Body of pancreas (tissue), 4 donors: ENCODE measurements at regions not wholly inside any gene's neighbourhood (a gene's known extent, or its start where the extent isn't known, plus 50 kb on each side); places are given as distances from the start of the nearest gene placed in this dataset.

Source experiments
- POLR2A ChIP-seq, 3 donors: fragments of 450-650 bp; IDR thresholded peaks; one replicate each; pipeline ENCODE4 v1.6.1; 2016; ENCODE audit warnings: antibody characterized with exemption in 3 of 3, mild to moderate bottlenecking in 2 of 3
- TF ChIP-seq, protein P1 (sequence below), 7 experiments: fragments of 450-650 bp in 4 of 7; fragments of 200-600 bp in 3 of 7; sonication (generic) in 3 of 7; IDR thresholded peaks; one replicate each; pipeline ENCODE4 v1.5.1; 2016 to 2019; ENCODE audit warnings: antibody characterized with exemption in 7 of 7

DNA sequence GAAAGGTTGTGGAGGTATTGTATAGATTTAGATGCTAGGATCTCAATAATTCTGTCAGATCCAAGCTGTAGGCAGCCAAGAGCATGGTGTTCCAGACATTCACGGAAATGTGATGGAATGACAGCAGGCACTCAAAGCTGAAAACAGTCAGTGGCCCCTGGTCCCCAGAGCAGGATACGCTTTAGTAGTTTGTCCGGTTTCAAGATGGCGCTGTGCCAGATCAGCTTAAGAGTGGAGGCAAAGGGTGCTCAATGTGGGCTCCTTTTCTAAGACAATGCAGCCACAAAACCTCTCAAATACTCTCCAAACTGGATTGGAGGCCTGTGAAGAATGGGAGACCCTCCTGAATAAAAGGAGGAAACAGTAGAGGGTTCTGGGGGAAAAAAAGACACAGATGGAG is 291.2 kb upstream of the HS3ST1 start:
- TF ChIP-seq, protein P1, sequence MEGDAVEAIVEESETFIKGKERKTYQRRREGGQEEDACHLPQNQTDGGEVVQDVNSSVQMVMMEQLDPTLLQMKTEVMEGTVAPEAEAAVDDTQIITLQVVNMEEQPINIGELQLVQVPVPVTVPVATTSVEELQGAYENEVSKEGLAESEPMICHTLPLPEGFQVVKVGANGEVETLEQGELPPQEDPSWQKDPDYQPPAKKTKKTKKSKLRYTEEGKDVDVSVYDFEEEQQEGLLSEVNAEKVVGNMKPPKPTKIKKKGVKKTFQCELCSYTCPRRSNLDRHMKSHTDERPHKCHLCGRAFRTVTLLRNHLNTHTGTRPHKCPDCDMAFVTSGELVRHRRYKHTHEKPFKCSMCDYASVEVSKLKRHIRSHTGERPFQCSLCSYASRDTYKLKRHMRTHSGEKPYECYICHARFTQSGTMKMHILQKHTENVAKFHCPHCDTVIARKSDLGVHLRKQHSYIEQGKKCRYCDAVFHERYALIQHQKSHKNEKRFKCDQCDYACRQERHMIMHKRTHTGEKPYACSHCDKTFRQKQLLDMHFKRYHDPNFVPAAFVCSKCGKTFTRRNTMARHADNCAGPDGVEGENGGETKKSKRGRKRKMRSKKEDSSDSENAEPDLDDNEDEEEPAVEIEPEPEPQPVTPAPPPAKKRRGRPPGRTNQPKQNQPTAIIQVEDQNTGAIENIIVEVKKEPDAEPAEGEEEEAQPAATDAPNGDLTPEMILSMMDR (IDR thresholded peaks at IDR 0.05) = no peak
- TF ChIP-seq POLR2A (IDR thresholded peaks at IDR 0.05) = no peak
